ENCODE measurements at regions not wholly inside any gene's neighbourhood (a gene's known extent, or its start where the extent isn't known, plus 50 kb on each side); places are given as distances from the start of the nearest gene placed in this dataset.

DNA sequence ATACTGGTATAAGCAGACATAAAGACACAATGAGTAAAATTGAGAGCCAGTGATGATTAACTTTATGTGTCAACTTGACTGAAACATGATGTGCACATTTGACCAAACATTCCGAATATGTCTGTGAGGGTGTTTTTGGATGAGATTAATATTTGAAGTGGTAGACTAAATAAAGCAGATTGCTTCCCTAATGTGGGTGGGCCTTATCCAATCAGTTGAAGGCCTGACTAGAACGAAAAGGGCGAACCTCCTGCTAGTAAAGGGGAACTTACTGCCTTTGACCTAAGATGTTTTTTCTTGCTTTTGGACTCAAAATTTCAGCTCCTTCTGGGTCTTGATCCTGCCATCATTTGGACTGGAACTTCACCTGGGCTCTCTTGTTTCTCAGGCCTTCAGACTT lies 1387.7 kb upstream of the CDH6 start (continued):
- TF ChIP-seq, protein P1, sequence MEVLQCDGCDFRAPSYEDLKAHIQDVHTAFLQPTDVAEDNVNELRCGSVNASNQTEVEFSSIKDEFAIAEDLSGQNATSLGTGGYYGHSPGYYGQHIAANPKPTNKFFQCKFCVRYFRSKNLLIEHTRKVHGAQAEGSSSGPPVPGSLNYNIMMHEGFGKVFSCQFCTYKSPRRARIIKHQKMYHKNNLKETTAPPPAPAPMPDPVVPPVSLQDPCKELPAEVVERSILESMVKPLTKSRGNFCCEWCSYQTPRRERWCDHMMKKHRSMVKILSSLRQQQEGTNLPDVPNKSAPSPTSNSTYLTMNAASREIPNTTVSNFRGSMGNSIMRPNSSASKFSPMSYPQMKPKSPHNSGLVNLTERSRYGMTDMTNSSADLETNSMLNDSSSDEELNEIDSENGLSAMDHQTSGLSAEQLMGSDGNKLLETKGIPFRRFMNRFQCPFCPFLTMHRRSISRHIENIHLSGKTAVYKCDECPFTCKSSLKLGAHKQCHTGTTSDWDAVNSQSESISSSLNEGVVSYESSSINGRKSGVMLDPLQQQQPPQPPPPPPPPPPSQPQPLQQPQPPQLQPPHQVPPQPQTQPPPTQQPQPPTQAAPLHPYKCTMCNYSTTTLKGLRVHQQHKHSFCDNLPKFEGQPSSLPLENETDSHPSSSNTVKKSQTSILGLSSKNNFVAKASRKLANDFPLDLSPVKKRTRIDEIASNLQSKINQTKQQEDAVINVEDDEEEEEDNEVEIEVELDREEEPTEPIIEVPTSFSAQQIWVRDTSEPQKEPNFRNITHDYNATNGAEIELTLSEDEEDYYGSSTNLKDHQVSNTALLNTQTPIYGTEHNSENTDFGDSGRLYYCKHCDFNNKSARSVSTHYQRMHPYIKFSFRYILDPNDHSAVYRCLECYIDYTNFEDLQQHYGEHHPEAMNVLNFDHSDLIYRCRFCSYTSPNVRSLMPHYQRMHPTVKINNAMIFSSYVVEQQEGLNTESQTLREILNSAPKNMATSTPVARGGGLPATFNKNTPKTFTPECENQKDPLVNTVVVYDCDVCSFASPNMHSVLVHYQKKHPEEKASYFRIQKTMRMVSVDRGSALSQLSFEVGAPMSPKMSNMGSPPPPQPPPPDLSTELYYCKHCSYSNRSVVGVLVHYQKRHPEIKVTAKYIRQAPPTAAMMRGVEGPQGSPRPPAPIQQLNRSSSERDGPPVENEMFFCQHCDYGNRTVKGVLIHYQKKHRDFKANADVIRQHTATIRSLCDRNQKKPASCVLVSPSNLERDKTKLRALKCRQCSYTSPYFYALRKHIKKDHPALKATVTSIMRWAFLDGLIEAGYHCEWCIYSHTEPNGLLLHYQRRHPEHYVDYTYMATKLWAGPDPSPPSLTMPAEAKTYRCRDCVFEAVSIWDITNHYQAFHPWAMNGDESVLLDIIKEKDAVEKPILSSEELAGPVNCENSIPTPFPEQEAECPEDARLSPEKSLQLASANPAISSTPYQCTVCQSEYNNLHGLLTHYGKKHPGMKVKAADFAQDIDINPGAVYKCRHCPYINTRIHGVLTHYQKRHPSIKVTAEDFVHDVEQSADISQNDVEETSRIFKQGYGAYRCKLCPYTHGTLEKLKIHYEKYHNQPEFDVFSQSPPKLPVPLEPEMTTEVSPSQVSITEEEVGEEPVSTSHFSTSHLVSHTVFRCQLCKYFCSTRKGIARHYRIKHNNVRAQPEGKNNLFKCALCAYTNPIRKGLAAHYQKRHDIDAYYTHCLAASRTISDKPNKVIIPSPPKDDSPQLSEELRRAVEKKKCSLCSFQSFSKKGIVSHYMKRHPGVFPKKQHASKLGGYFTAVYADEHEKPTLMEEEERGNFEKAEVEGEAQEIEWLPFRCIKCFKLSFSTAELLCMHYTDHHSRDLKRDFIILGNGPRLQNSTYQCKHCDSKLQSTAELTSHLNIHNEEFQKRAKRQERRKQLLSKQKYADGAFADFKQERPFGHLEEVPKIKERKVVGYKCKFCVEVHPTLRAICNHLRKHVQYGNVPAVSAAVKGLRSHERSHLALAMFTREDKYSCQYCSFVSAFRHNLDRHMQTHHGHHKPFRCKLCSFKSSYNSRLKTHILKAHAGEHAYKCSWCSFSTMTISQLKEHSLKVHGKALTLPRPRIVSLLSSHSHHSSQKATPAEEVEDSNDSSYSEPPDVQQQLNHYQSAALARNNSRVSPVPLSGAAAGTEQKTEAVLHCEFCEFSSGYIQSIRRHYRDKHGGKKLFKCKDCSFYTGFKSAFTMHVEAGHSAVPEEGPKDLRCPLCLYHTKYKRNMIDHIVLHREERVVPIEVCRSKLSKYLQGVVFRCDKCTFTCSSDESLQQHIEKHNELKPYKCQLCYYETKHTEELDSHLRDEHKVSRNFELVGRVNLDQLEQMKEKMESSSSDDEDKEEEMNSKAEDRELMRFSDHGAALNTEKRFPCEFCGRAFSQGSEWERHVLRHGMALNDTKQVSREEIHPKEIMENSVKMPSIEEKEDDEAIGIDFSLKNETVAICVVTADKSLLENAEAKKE (CRISPR knock-in tag; IDR thresholded peaks at IDR 0.05): no peak
- TF ChIP-seq CREB1 (CRISPR knock-in tag; IDR thresholded peaks at IDR 0.05; ENCODE audit: low read depth): no peak
- TF ChIP-seq, protein P2, sequence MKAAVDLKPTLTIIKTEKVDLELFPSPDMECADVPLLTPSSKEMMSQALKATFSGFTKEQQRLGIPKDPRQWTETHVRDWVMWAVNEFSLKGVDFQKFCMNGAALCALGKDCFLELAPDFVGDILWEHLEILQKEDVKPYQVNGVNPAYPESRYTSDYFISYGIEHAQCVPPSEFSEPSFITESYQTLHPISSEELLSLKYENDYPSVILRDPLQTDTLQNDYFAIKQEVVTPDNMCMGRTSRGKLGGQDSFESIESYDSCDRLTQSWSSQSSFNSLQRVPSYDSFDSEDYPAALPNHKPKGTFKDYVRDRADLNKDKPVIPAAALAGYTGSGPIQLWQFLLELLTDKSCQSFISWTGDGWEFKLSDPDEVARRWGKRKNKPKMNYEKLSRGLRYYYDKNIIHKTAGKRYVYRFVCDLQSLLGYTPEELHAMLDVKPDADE (IDR thresholded peaks at IDR 0.05): no peak
- no peak for TF ChIP-seq EZH2phosphoT487 (IDR thresholded peaks at IDR 0.05; ENCODE audit: unreplicated experiment)
- TF ChIP-seq POLR2AphosphoS5 (IDR thresholded peaks at IDR 0.05; ENCODE audit: low read depth): no peak
- TF ChIP-seq NANOG (IDR thresholded peaks at IDR 0.05; ENCODE audit: borderline replicate concordance): no peak
- no peak for TF ChIP-seq ZNF114 (CRISPR knock-in tag; IDR thresholded peaks at IDR 0.05)

- Mint-ChIP-seq H3K4me3 (no peak overlapping the region), H3K27me3 (ENCODE audit: insufficient read depth, low read depth, poor library complexity) (peaks cover 2% of the 10 kb centered on the region), H3K36me3 (ENCODE audit: low read depth) (peaks cover 4% of the 10 kb centered on the region; the same call in 1 of the 3 replicates), H3K27ac (no peak overlapping the region), H3K4me1 (peaks cover 5% of the 10 kb centered on the region; the same call in 1 of the 3 replicates), H3K9me3 (peaks cover 5% of the 10 kb centered on the region; the same call in 2 of the 3 replicates)
- Histone ChIP-seq H3K4me3 (no peak overlapping the region), H3K27ac (ENCODE audit: low read depth) (no peak overlapping the region), H2AFZ (no peak overlapping the region), H3K4me2 (no peak overlapping the region), H3K9me2 (ENCODE audit: insufficient read depth) (no peaks in the 10 kb centered on the region), H3K4me1 (ENCODE audit: insufficient read depth) (peaks cover 8% of the 10 kb centered on the region; the same call in 1 of the 2 replicates), H3F3A (replicated peaks; ENCODE audit: low read depth) (no peaks in the 10 kb centered on the region), H3K36me3 (ENCODE audit: insufficient read depth) (no peaks in the 10 kb centered on the region), H3K27me3 (ENCODE audit: insufficient read depth) (no peaks in the 10 kb centered on the region), H4K20me1 (replicated peaks; ENCODE audit: insufficient read depth) (no peaks in the 10 kb centered on the region), H3K79me2 (replicated peaks; ENCODE audit: insufficient read depth) (no peaks in the 10 kb centered on the region)
- no peak for ATAC-seq
- DNase-seq (ENCODE audit: low spot score): no peak
- TF ChIP-seq EZH2phosphoT487 (IDR thresholded peaks at IDR 0.05; ENCODE audit: unreplicated experiment) (no peak), REST (IDR thresholded peaks at IDR 0.05; ENCODE audit: unreplicated experiment) (no peak)
- TF ChIP-seq, protein P3, sequence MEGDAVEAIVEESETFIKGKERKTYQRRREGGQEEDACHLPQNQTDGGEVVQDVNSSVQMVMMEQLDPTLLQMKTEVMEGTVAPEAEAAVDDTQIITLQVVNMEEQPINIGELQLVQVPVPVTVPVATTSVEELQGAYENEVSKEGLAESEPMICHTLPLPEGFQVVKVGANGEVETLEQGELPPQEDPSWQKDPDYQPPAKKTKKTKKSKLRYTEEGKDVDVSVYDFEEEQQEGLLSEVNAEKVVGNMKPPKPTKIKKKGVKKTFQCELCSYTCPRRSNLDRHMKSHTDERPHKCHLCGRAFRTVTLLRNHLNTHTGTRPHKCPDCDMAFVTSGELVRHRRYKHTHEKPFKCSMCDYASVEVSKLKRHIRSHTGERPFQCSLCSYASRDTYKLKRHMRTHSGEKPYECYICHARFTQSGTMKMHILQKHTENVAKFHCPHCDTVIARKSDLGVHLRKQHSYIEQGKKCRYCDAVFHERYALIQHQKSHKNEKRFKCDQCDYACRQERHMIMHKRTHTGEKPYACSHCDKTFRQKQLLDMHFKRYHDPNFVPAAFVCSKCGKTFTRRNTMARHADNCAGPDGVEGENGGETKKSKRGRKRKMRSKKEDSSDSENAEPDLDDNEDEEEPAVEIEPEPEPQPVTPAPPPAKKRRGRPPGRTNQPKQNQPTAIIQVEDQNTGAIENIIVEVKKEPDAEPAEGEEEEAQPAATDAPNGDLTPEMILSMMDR (conservative IDR thresholded peaks at IDR 0.05; ENCODE audit: low read depth in 2 of 2): no peak
Measured at GRCh38 chr5:29800752-29801151, 1392.7 kb upstream of the CDH6 start.

All from GM23338 (cell line).